Erythroblast (primary cell): ENCODE measurements at regions not wholly inside any gene's neighbourhood (a gene's known extent, or its start where the extent isn't known, plus 50 kb on each side); places are given as distances from the start of the nearest gene placed in this dataset.

Source experiments
- GATA1 ChIP-seq: IDR thresholded peaks from 2 replicates; pipeline ENCODE4 v1.6.1; 2011; ENCODE audit warnings: low read depth, mild to moderate bottlenecking, control low read depth, low read length, moderate library complexity
- POLR2A ChIP-seq: IDR thresholded peaks from 2 replicates; pipeline ENCODE4 v1.6.1; 2011; ENCODE audit warnings: mild to moderate bottlenecking, low read length

- TF ChIP-seq POLR2A (no peak), GATA1 (no peak)
These were observed 109.6 kb downstream of the GPR37 start for GRCh38 chr7:124655990-124656389.
